ENCODE measurements at regions not wholly inside any gene's neighbourhood (a gene's known extent, or its start where the extent isn't known, plus 50 kb on each side); places are given as distances from the start of the nearest gene placed in this dataset.

DNA sequence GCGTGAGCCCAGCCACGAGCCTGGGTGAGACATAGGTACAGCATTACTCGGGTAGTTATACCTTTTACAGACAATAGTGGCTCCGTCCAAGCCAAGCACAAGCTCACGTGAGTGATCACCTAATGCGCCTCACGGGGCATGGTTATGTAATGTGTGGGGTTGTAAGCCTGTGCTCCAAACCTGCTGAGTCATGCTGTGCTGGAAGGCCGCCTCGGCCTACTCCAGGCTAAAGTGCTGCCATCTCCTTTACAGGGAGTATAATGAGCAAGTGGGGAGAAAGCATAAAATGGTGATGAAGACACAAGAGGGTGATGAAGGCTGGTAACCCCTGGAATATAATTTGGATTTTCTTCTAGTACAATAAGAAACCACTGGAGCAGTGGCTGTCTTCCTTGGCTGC is 175.8 kb upstream of the STT3B start:
- Histone ChIP-seq H3K79me2 (no peaks in the 10 kb centered on the region), H3K4me1 (ENCODE audit: insufficient read depth) (no peaks in the 10 kb centered on the region), H3K27ac (no peak overlapping the region), H3K27me3 (no peaks in the 10 kb centered on the region), H3K9me3 (ENCODE audit: low read depth) (no peaks in the 10 kb centered on the region), H3K9me2 (replicated peaks; ENCODE audit: insufficient read depth) (no peaks in the 10 kb centered on the region), H3K4me3 (no peak overlapping the region), H3K36me3 (replicated peaks; ENCODE audit: insufficient read depth, low read depth) (no peaks in the 10 kb centered on the region), H4K20me1 (ENCODE audit: insufficient read depth, poor library complexity, severe bottlenecking) (no peaks in the 10 kb centered on the region), H3K4me2 (no peak overlapping the region), H2AFZ (no peak overlapping the region)
- DNase-seq (ENCODE audit: low spot score) = peak; percentile 26
- 87% methylated on average over 9 of the region's 9 CpGs for WGBS (ENCODE audit: low lambda C conversion rate, missing lambda C conversion rate)
- TF ChIP-seq, protein P1, sequence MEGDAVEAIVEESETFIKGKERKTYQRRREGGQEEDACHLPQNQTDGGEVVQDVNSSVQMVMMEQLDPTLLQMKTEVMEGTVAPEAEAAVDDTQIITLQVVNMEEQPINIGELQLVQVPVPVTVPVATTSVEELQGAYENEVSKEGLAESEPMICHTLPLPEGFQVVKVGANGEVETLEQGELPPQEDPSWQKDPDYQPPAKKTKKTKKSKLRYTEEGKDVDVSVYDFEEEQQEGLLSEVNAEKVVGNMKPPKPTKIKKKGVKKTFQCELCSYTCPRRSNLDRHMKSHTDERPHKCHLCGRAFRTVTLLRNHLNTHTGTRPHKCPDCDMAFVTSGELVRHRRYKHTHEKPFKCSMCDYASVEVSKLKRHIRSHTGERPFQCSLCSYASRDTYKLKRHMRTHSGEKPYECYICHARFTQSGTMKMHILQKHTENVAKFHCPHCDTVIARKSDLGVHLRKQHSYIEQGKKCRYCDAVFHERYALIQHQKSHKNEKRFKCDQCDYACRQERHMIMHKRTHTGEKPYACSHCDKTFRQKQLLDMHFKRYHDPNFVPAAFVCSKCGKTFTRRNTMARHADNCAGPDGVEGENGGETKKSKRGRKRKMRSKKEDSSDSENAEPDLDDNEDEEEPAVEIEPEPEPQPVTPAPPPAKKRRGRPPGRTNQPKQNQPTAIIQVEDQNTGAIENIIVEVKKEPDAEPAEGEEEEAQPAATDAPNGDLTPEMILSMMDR (IDR thresholded peaks at IDR 0.05; ENCODE audit: poor library complexity) = no peak
- TF ChIP-seq EZH2 (IDR thresholded peaks at IDR 0.05; ENCODE audit: borderline replicate concordance) (no peak), EZH2phosphoT487 (IDR thresholded peaks at IDR 0.05; ENCODE audit: low read depth, severe bottlenecking, unreplicated experiment) (no peak)

DNA sequence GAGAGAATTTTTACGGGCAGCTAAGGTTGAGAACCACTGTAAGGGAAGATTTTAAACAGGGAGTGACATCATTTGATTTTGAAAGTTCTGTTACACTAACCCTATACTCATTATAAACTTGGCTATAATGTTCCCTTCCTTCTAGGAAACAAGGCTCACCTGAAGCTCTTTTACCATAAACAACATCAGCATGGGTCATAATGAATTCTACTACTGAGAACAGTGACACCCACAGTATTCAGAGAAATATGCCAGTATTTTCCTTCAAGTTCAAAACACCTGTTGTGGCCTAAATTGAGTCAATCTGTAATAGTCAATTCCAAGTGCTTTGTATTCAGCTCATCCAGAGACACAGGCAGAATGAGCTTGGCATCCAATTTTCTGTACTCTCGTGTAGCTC is 175.3 kb upstream of the STT3B start:
- no peaks in the 10 kb centered on the region for H4K20me1 ChIP-seq (ENCODE audit: insufficient read depth, poor library complexity, severe bottlenecking)
- H3K4me2 ChIP-seq = no peak overlapping the region
- H3K36me3 ChIP-seq (replicated peaks; ENCODE audit: insufficient read depth, low read depth) = no peaks in the 10 kb centered on the region
- TF ChIP-seq EZH2 (IDR thresholded peaks at IDR 0.05; ENCODE audit: borderline replicate concordance) (no peak), EZH2phosphoT487 (IDR thresholded peaks at IDR 0.05; ENCODE audit: low read depth, severe bottlenecking, unreplicated experiment) (no peak)
- TF ChIP-seq, protein P1 (IDR thresholded peaks at IDR 0.05; ENCODE audit: poor library complexity) = no peak
- no peaks in the 10 kb centered on the region for H3K79me2 ChIP-seq
- H3K9me3 ChIP-seq (ENCODE audit: low read depth) = no peaks in the 10 kb centered on the region
- no peak overlapping the region for H3K4me3 ChIP-seq
- DNase-seq (ENCODE audit: low spot score) = no peak
- no peaks in the 10 kb centered on the region for H3K27me3 ChIP-seq
- no peaks in the 10 kb centered on the region for H3K4me1 ChIP-seq (ENCODE audit: insufficient read depth)
- H3K27ac ChIP-seq = no peak overlapping the region
- WGBS (ENCODE audit: low lambda C conversion rate, missing lambda C conversion rate) = 95% methylated on average over 2 of the region's 2 CpGs
- no peaks in the 10 kb centered on the region for H3K9me2 ChIP-seq (replicated peaks; ENCODE audit: insufficient read depth)
- H2AFZ ChIP-seq = no peak overlapping the region

DNA sequence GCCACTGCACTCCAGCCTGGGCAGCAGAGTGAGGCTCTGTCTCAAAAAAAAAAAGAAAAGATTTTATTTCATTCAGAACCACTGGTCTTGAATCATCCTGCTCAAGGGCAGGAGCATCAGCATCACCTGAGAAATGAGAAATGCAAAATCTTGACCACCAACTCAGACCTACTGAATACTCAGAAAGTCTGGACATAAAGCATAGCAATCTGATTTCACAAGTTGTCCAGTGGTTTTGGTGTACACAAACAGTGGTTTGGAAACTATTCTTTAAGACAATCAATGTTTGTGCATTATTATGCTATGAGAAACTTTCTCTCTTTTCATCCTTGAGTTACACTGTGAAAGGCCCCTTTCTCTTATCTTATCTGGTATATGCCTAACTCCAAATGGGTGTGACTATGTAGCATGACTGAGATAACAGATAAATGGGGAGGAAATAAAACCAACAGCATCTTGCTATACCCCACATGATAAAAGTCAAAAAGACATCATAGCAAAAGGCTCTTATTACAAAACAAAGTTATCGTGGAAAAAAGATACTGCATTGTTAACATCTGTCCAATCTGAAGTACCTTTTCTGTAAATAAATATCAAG is 174.2 kb upstream of the STT3B start:
- Histone ChIP-seq H3K9me3 (ENCODE audit: low read depth) (no peaks in the 10 kb centered on the region), H3K27ac (no peak overlapping the region), H3K27me3 (no peaks in the 10 kb centered on the region), H2AFZ (no peak overlapping the region), H3K9me2 (replicated peaks; ENCODE audit: insufficient read depth) (no peaks in the 10 kb centered on the region), H3K79me2 (no peaks in the 10 kb centered on the region), H3K4me2 (no peak overlapping the region), H3K36me3 (replicated peaks; ENCODE audit: insufficient read depth, low read depth) (no peaks in the 10 kb centered on the region), H3K4me1 (ENCODE audit: insufficient read depth) (no peaks in the 10 kb centered on the region), H3K4me3 (no peak overlapping the region), H4K20me1 (ENCODE audit: insufficient read depth, poor library complexity, severe bottlenecking) (no peaks in the 10 kb centered on the region)
- TF ChIP-seq EZH2phosphoT487 (IDR thresholded peaks at IDR 0.05; ENCODE audit: low read depth, severe bottlenecking, unreplicated experiment) (no peak), EZH2 (IDR thresholded peaks at IDR 0.05; ENCODE audit: borderline replicate concordance) (no peak)
- TF ChIP-seq, protein P1 (IDR thresholded peaks at IDR 0.05; ENCODE audit: poor library complexity) = no peak
- no peak for DNase-seq (ENCODE audit: low spot score)
- 43% methylated on average over 1 of the region's 1 CpG for WGBS (ENCODE audit: low lambda C conversion rate, missing lambda C conversion rate)
